NT2/D1 (cell line): ENCODE measurements at regions not wholly inside any gene's neighbourhood (a gene's known extent, or its start where the extent isn't known, plus 50 kb on each side); places are given as distances from the start of the nearest gene placed in this dataset.

Experiments
- SUZ12 ChIP-seq: IDR thresholded peaks from 2 replicates; pipeline ENCODE4 v1.6.1; 2011; ENCODE audit not compliant: insufficient read length, insufficient read depth; ENCODE audit errors: extremely low read depth
- YY1 ChIP-seq: IDR thresholded peaks from 2 replicates; pipeline ENCODE4 v1.6.1; 2011; ENCODE audit not compliant: insufficient read length, insufficient read depth
- ZNF274 ChIP-seq: IDR thresholded peaks from 2 replicates; pipeline ENCODE4 v1.6.1; 2011; ENCODE audit warnings: mild to moderate bottlenecking, low read depth, low read length

- TF ChIP-seq YY1: no peak
- TF ChIP-seq ZNF274: no peak
- no peak for TF ChIP-seq SUZ12
These were observed 1672.4 kb downstream of the KCNT2 start for GRCh38 chr1:194935864-194936263.
